ENCODE measurements at regions not wholly inside any gene's neighbourhood (a gene's known extent, or its start where the extent isn't known, plus 50 kb on each side); places are given as distances from the start of the nearest gene placed in this dataset.

DNA sequence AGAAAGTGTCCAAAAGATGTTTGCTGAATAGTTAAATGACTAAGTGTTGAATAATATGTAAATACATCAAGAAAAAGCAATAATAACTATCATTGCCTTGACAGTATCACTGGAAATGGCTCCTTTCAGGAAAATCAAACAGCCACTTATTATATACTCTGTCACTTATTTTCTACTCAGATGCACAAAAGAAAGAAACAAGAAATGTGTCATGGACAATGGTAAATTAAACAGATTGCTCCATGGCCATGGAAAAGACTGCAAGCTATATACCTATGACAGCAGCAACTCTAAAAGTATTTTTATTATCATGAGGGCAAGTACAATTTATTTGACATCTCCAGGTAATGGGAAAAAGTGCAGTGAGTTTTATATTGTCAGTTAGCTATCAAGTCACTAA is 52.9 kb upstream of the GUCY1A2 start:
- Mint-ChIP-seq H3K27ac (ENCODE audit: unreplicated experiment) (no peak overlapping the region), H3K9me3 (ENCODE audit: low read depth, unreplicated experiment) (peaks cover 5% of the 10 kb centered on the region), H3K4me3 (ENCODE audit: low read depth, unreplicated experiment) (no peak overlapping the region), H3K36me3 (ENCODE audit: insufficient read depth, unreplicated experiment) (no peaks in the 10 kb centered on the region), H3K4me1 (ENCODE audit: low read depth, unreplicated experiment) (no peaks in the 10 kb centered on the region), H3K27me3 (ENCODE audit: unreplicated experiment) (no peaks in the 10 kb centered on the region)
- TF ChIP-seq, protein P1, sequence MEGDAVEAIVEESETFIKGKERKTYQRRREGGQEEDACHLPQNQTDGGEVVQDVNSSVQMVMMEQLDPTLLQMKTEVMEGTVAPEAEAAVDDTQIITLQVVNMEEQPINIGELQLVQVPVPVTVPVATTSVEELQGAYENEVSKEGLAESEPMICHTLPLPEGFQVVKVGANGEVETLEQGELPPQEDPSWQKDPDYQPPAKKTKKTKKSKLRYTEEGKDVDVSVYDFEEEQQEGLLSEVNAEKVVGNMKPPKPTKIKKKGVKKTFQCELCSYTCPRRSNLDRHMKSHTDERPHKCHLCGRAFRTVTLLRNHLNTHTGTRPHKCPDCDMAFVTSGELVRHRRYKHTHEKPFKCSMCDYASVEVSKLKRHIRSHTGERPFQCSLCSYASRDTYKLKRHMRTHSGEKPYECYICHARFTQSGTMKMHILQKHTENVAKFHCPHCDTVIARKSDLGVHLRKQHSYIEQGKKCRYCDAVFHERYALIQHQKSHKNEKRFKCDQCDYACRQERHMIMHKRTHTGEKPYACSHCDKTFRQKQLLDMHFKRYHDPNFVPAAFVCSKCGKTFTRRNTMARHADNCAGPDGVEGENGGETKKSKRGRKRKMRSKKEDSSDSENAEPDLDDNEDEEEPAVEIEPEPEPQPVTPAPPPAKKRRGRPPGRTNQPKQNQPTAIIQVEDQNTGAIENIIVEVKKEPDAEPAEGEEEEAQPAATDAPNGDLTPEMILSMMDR (IDR thresholded peaks at IDR 0.05; ENCODE audit: unreplicated experiment): no peak
- CTCF ChIA-PET: no interaction called here
- no peak for DNase-seq
- no TSS peak for BruUV-seq (replicated peaks)
- intact Hi-C loops (cut with micrococcal nuclease; ENCODE audit: unreplicated experiment): no loop called here
